ENCODE measurements at regions not wholly inside any gene's neighbourhood (a gene's known extent, or its start where the extent isn't known, plus 50 kb on each side); places are given as distances from the start of the nearest gene placed in this dataset.

- no peaks in the 10 kb centered on the region for H3K9me3 ChIP-seq (ENCODE audit: low read length)
These were observed 103.4 kb upstream of the KLHL25 start for GRCh38 chr15:85897895-85898717.

GRCh38 chr15:85899927-85900326, 105.2 kb upstream of the KLHL25 start:
- H3K27me3 ChIP-seq (ENCODE audit: insufficient read depth, low read length), result peaks cover 4% of the 10 kb centered on the region
- H3K9me3 ChIP-seq (ENCODE audit: low read length), result no peaks in the 10 kb centered on the region
- H3K4me3 ChIP-seq (ENCODE audit: low read length), result no peak overlapping the region
- no peaks in the 10 kb centered on the region for H3K36me3 ChIP-seq (ENCODE audit: insufficient read depth, low read length)
- H2AFZ ChIP-seq (ENCODE audit: low read depth, low read length), result no peak overlapping the region
- H3K4me1 ChIP-seq (ENCODE audit: insufficient read depth, low read length), result no peaks in the 10 kb centered on the region

More at GRCh38 chr15:85897895-85898717, 103.4 kb upstream of the KLHL25 start:
- H3K27me3 ChIP-seq (ENCODE audit: insufficient read depth, low read length), result peaks cover 4% of the 10 kb centered on the region
- H3K36me3 ChIP-seq (ENCODE audit: insufficient read depth, low read length), result no peaks in the 10 kb centered on the region
- no peaks in the 10 kb centered on the region for H3K4me1 ChIP-seq (ENCODE audit: insufficient read depth, low read length)
- no peak overlapping the region for H3K4me3 ChIP-seq (ENCODE audit: low read length)
- no peak overlapping the region for H2AFZ ChIP-seq (ENCODE audit: low read depth, low read length)

GRCh38 chr15:85905751-85906450, 111.2 kb upstream of the KLHL25 start:
- Histone ChIP-seq H3K4me1 (ENCODE audit: insufficient read depth, low read length) (no peaks in the 10 kb centered on the region), H3K27me3 (ENCODE audit: insufficient read depth, low read length) (peaks cover 4% of the 10 kb centered on the region), H3K36me3 (ENCODE audit: insufficient read depth, low read length) (no peaks in the 10 kb centered on the region), H3K9me3 (ENCODE audit: low read length) (no peaks in the 10 kb centered on the region), H2AFZ (ENCODE audit: low read depth, low read length) (no peak overlapping the region), H3K4me3 (ENCODE audit: low read length) (no peak overlapping the region)

- Histone ChIP-seq H3K9me3 (ENCODE audit: low read length) (no peaks in the 10 kb centered on the region), H2AFZ (ENCODE audit: low read depth, low read length) (no peak overlapping the region), H3K4me3 (ENCODE audit: low read length) (no peak overlapping the region), H3K27me3 (ENCODE audit: insufficient read depth, low read length) (peaks cover 4% of the 10 kb centered on the region), H3K36me3 (ENCODE audit: insufficient read depth, low read length) (no peaks in the 10 kb centered on the region), H3K4me1 (ENCODE audit: insufficient read depth, low read length) (no peaks in the 10 kb centered on the region)
These were observed 111.9 kb upstream of the KLHL25 start for GRCh38 chr15:85906640-85907039.

GRCh38 chr15:85910834-85911233, 116.1 kb upstream of the KLHL25 start:
- H2AFZ ChIP-seq (ENCODE audit: low read depth, low read length), result no peak overlapping the region
- no peaks in the 10 kb centered on the region for H3K4me1 ChIP-seq (ENCODE audit: insufficient read depth, low read length)
- H3K27me3 ChIP-seq (ENCODE audit: insufficient read depth, low read length), result no peaks in the 10 kb centered on the region
- H3K9me3 ChIP-seq (ENCODE audit: low read length), result no peaks in the 10 kb centered on the region
- no peak overlapping the region for H3K4me3 ChIP-seq (ENCODE audit: low read length)
- H3K36me3 ChIP-seq (ENCODE audit: insufficient read depth, low read length), result no peaks in the 10 kb centered on the region

GRCh38 chr15:85913461-85913860, 118.7 kb upstream of the KLHL25 start:
- H3K27me3 ChIP-seq (ENCODE audit: insufficient read depth, low read length), result no peaks in the 10 kb centered on the region
- H2AFZ ChIP-seq (ENCODE audit: low read depth, low read length), result no peak overlapping the region
- no peaks in the 10 kb centered on the region for H3K9me3 ChIP-seq (ENCODE audit: low read length)
- H3K4me1 ChIP-seq (ENCODE audit: insufficient read depth, low read length), result no peaks in the 10 kb centered on the region
- no peaks in the 10 kb centered on the region for H3K36me3 ChIP-seq (ENCODE audit: insufficient read depth, low read length)
- H3K4me3 ChIP-seq (ENCODE audit: low read length), result no peak overlapping the region

- Histone ChIP-seq H2AFZ (ENCODE audit: low read depth, low read length) (no peak overlapping the region), H3K36me3 (ENCODE audit: insufficient read depth, low read length) (no peaks in the 10 kb centered on the region), H3K4me1 (ENCODE audit: insufficient read depth, low read length) (no peaks in the 10 kb centered on the region), H3K9me3 (ENCODE audit: low read length) (no peaks in the 10 kb centered on the region), H3K27me3 (ENCODE audit: insufficient read depth, low read length) (no peaks in the 10 kb centered on the region), H3K4me3 (ENCODE audit: low read length) (no peak overlapping the region)
These were observed 126.2 kb upstream of the KLHL25 start for GRCh38 chr15:85920956-85921355.

- H3K27me3 ChIP-seq (ENCODE audit: insufficient read depth, low read length), result no peaks in the 10 kb centered on the region
- no peaks in the 10 kb centered on the region for H3K9me3 ChIP-seq (ENCODE audit: low read length)
These were observed 129.4 kb upstream of the KLHL25 start for GRCh38 chr15:85924088-85924487.

GRCh38 chr15:85925649-85926237, 131.0 kb upstream of the KLHL25 start:
- no peaks in the 10 kb centered on the region for H3K36me3 ChIP-seq (ENCODE audit: insufficient read depth, low read length)
- H3K4me1 ChIP-seq (ENCODE audit: insufficient read depth, low read length), result no peaks in the 10 kb centered on the region
- H2AFZ ChIP-seq (ENCODE audit: low read depth, low read length), result no peak overlapping the region
- no peaks in the 10 kb centered on the region for H3K9me3 ChIP-seq (ENCODE audit: low read length)
- no peak overlapping the region for H3K4me3 ChIP-seq (ENCODE audit: low read length)
- H3K27me3 ChIP-seq (ENCODE audit: insufficient read depth, low read length), result no peaks in the 10 kb centered on the region

More at GRCh38 chr15:85924088-85924487, 129.4 kb upstream of the KLHL25 start:
- no peaks in the 10 kb centered on the region for H3K4me1 ChIP-seq (ENCODE audit: insufficient read depth, low read length)
- H2AFZ ChIP-seq (ENCODE audit: low read depth, low read length), result no peak overlapping the region
- H3K36me3 ChIP-seq (ENCODE audit: insufficient read depth, low read length), result no peaks in the 10 kb centered on the region
- H3K4me3 ChIP-seq (ENCODE audit: low read length), result no peak overlapping the region

- Histone ChIP-seq H3K4me1 (ENCODE audit: insufficient read depth, low read length) (no peaks in the 10 kb centered on the region), H3K4me3 (ENCODE audit: low read length) (no peak overlapping the region), H3K36me3 (ENCODE audit: insufficient read depth, low read length) (no peaks in the 10 kb centered on the region), H3K9me3 (ENCODE audit: low read length) (no peaks in the 10 kb centered on the region), H2AFZ (ENCODE audit: low read depth, low read length) (no peak overlapping the region), H3K27me3 (ENCODE audit: insufficient read depth, low read length) (no peaks in the 10 kb centered on the region)
These were observed 132.1 kb upstream of the KLHL25 start for GRCh38 chr15:85926834-85927233.

- H3K4me1 ChIP-seq (ENCODE audit: insufficient read depth, low read length), result no peaks in the 10 kb centered on the region
- no peak overlapping the region for H2AFZ ChIP-seq (ENCODE audit: low read depth, low read length)
- H3K27me3 ChIP-seq (ENCODE audit: insufficient read depth, low read length), result no peaks in the 10 kb centered on the region
These were observed 133.3 kb upstream of the KLHL25 start for GRCh38 chr15:85927931-85928537.

GRCh38 chr15:85929786-85930185, 135.1 kb upstream of the KLHL25 start:
- H3K27me3 ChIP-seq (ENCODE audit: insufficient read depth, low read length), result no peaks in the 10 kb centered on the region
- H2AFZ ChIP-seq (ENCODE audit: low read depth, low read length), result no peak overlapping the region
- H3K4me3 ChIP-seq (ENCODE audit: low read length), result no peak overlapping the region
- no peaks in the 10 kb centered on the region for H3K36me3 ChIP-seq (ENCODE audit: insufficient read depth, low read length)
- no peaks in the 10 kb centered on the region for H3K9me3 ChIP-seq (ENCODE audit: low read length)
- H3K4me1 ChIP-seq (ENCODE audit: insufficient read depth, low read length), result no peaks in the 10 kb centered on the region

More at GRCh38 chr15:85927931-85928537, 133.3 kb upstream of the KLHL25 start:
- no peak overlapping the region for H3K4me3 ChIP-seq (ENCODE audit: low read length)
- H3K9me3 ChIP-seq (ENCODE audit: low read length), result no peaks in the 10 kb centered on the region
- no peaks in the 10 kb centered on the region for H3K36me3 ChIP-seq (ENCODE audit: insufficient read depth, low read length)

GRCh38 chr15:85932391-85932790, 137.7 kb upstream of the KLHL25 start:
- Histone ChIP-seq H3K4me1 (ENCODE audit: insufficient read depth, low read length) (no peaks in the 10 kb centered on the region), H3K9me3 (ENCODE audit: low read length) (no peaks in the 10 kb centered on the region), H3K27me3 (ENCODE audit: insufficient read depth, low read length) (no peaks in the 10 kb centered on the region), H3K36me3 (ENCODE audit: insufficient read depth, low read length) (no peaks in the 10 kb centered on the region), H3K4me3 (ENCODE audit: low read length) (no peak overlapping the region), H2AFZ (ENCODE audit: low read depth, low read length) (no peak overlapping the region)
